OCI-LY3 (cell line): ENCODE measurements at regions not wholly inside any gene's neighbourhood (a gene's known extent, or its start where the extent isn't known, plus 50 kb on each side); places are given as distances from the start of the nearest gene placed in this dataset.

Experiments used
- H2AFZ ChIP-seq: fragments of 200-600, 300-600 bp; shearing (Covaris generic); 2 replicates; pipeline ENCODE4 v1.6.0; 2014; ENCODE audit warnings: antibody characterized with exemption, low read depth, low read length
- H3K27ac ChIP-seq: fragments of 200-600, 300-600 bp; sonication (generic); 2 replicates; pipeline ENCODE4 v1.5.1; 2014; ENCODE audit warnings: mild to moderate bottlenecking, low read length, moderate library complexity, mixed read lengths
- H3K27me3 ChIP-seq: fragments of 200-600, 300-600 bp; sonication (generic); 2 replicates; pipeline ENCODE4 v1.6.1; 2014; ENCODE audit warnings: low read depth, low read length, mixed read lengths
- H3K36me3 ChIP-seq: fragments of 200-600, 300-600 bp; sonication (generic); replicated peaks from 2 replicates; pipeline ENCODE3; 2014; ENCODE audit warnings: low read depth, low read length, mixed read lengths
- H3K4me1 ChIP-seq: fragments of 300-600, 200-600 bp; sonication (generic); 2 replicates; pipeline ENCODE4 v1.6.1; 2014; ENCODE audit warnings: low read length, mixed read lengths
- H3K4me2 ChIP-seq: fragments of 200-600, 300-600 bp; sonication (generic); 2 replicates; pipeline ENCODE4 v1.6.1; 2014; ENCODE audit warnings: low read length, mixed read lengths
- H3K4me3 ChIP-seq: fragments of 300-600, 200-600 bp; sonication (generic); 2 replicates; pipeline ENCODE4 v1.5.1; 2014; ENCODE audit warnings: antibody characterized with exemption, mild to moderate bottlenecking, low read length, moderate library complexity
- H3K79me2 ChIP-seq: fragments of 300-600, 200-600 bp; shearing (Covaris generic); 2 replicates; pipeline ENCODE4 v1.6.1; 2014; ENCODE audit warnings: mild to moderate bottlenecking, low read length, mixed read lengths
- H3K9ac ChIP-seq: fragments of 300-600, 200-600 bp; shearing (Covaris generic); 2 replicates; pipeline ENCODE4 v1.6.0; 2014; ENCODE audit warnings: mild to moderate bottlenecking, low read length, moderate library complexity
- H3K9me3 ChIP-seq: fragments of 200-600, 300-600 bp; shearing (Covaris generic); 2 replicates; pipeline ENCODE4 v1.6.1; 2014; ENCODE audit warnings: low read length, mixed read lengths; ENCODE audit not compliant: insufficient read depth
- H4K20me1 ChIP-seq: fragments of 200-600, 300-600 bp; sonication (generic); 2 replicates; pipeline ENCODE4 v1.6.1; 2016; ENCODE audit warnings: low read length, mixed read lengths; ENCODE audit not compliant: insufficient read depth
- EZH2phosphoT487 ChIP-seq: fragments of 200-600 bp; shearing (Covaris generic); IDR thresholded peaks from 2 replicates; pipeline ENCODE4 v1.6.1; 2018; ENCODE audit warnings: antibody characterized with exemption, mixed run types, low read depth
- TF ChIP-seq, protein P1 (sequence below): fragments of 200-600, 300-600 bp; sonication (generic); IDR thresholded peaks from 2 replicates; pipeline ENCODE4 v1.5.1; 2014; ENCODE audit warnings: antibody characterized with exemption, low read length, low read depth

DNA sequence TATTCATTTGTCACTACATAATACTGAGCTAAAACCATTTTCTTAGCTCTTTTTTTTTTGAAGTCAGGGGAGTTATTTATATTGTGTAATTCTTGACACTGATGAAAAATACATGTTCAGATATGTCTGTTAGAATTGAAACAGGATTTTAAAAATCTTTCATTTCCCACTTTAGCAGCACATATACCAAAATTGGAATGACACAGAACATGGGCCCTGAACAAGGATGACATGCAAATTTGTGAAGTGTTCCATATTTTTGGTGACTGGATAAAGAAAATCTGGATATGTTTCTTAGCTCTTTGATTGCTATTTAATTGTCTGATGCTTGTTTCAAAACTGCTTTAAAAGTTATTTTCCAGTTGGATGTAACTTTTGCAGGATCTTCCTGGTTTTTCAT lies 1963.9 kb upstream of the LRRTM1 start:
- H3K27me3 ChIP-seq = no peaks in the 10 kb centered on the region

DNA sequence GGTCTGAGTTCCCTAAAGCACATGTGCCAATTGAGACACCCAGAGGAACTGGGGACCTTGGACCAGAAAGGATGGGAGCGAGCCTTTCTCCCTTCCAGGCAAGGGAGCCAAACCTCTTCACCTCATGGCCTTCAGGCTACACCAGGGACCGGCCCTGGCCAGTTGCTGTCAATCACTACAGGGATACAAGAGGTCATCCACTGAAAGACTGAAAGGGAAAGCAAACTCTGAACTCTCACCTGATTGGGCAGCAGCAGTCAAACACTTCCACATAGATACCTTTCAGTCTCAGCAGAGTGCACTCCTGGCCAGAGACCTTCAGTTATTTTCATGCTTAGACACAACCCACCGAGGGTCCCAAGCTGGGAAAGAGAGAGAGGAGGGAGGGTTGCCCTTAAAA lies 1956.0 kb upstream of the LRRTM1 start:
- Histone ChIP-seq H3K9me3 (no peaks in the 10 kb centered on the region), H3K4me2 (no peak overlapping the region), H3K4me1 (no peaks in the 10 kb centered on the region), H3K79me2 (no peaks in the 10 kb centered on the region), H3K9ac (no peak overlapping the region), H4K20me1 (no peaks in the 10 kb centered on the region), H3K27me3 (no peaks in the 10 kb centered on the region), H2AFZ (no peak overlapping the region; the same call in 1 of the 2 replicates), H3K36me3 (no peaks in the 10 kb centered on the region), H3K27ac (no peak overlapping the region), H3K4me3 (no peak overlapping the region)
- TF ChIP-seq, protein P1, sequence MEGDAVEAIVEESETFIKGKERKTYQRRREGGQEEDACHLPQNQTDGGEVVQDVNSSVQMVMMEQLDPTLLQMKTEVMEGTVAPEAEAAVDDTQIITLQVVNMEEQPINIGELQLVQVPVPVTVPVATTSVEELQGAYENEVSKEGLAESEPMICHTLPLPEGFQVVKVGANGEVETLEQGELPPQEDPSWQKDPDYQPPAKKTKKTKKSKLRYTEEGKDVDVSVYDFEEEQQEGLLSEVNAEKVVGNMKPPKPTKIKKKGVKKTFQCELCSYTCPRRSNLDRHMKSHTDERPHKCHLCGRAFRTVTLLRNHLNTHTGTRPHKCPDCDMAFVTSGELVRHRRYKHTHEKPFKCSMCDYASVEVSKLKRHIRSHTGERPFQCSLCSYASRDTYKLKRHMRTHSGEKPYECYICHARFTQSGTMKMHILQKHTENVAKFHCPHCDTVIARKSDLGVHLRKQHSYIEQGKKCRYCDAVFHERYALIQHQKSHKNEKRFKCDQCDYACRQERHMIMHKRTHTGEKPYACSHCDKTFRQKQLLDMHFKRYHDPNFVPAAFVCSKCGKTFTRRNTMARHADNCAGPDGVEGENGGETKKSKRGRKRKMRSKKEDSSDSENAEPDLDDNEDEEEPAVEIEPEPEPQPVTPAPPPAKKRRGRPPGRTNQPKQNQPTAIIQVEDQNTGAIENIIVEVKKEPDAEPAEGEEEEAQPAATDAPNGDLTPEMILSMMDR = no peak
- TF ChIP-seq EZH2phosphoT487 = no peak

More for the DNA sequence above, 1963.9 kb upstream of the LRRTM1 start:
- Histone ChIP-seq H2AFZ (no peak overlapping the region), H3K9ac (no peak overlapping the region), H3K79me2 (no peaks in the 10 kb centered on the region), H3K4me1 (peaks cover 4% of the 10 kb centered on the region), H3K36me3 (no peaks in the 10 kb centered on the region), H3K9me3 (no peaks in the 10 kb centered on the region), H3K4me3 (no peak overlapping the region), H3K27ac (no peak overlapping the region), H4K20me1 (no peaks in the 10 kb centered on the region), H3K4me2 (no peak overlapping the region)
- TF ChIP-seq, protein P1 = no peak
- TF ChIP-seq EZH2phosphoT487 = no peak

DNA sequence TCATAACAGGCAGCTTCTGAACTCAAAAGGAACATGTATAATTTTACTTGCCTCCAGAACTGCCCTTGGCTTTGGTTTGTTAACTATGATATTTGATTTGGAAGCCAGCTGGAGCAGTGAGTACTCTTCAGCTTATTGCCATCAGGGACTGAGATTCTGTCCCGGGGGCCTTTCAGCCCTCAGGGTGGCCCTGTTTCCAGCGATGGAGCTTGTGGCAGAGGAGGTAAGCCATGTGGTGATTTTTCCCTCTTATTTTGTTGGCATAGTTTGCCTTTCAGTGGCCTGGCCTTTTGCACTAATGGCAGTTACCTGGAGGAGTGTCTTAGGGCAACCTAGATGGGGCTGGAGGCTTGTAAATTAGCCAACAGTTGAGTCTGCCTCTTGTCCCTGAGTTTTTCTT lies 1955.0 kb upstream of the LRRTM1 start:
- TF ChIP-seq EZH2phosphoT487 = no peak
- TF ChIP-seq, protein P1 = no peak
- H3K4me3 ChIP-seq = no peak overlapping the region
- H2AFZ ChIP-seq = no peak overlapping the region
- no peaks in the 10 kb centered on the region for H3K9me3 ChIP-seq
- H3K9ac ChIP-seq = no peak overlapping the region
- no peaks in the 10 kb centered on the region for H3K79me2 ChIP-seq
- H3K27ac ChIP-seq = no peak overlapping the region
- H3K4me2 ChIP-seq = no peak overlapping the region
- no peaks in the 10 kb centered on the region for H3K36me3 ChIP-seq
- H3K4me1 ChIP-seq = no peaks in the 10 kb centered on the region
- no peaks in the 10 kb centered on the region for H3K27me3 ChIP-seq
- H4K20me1 ChIP-seq = no peaks in the 10 kb centered on the region

DNA sequence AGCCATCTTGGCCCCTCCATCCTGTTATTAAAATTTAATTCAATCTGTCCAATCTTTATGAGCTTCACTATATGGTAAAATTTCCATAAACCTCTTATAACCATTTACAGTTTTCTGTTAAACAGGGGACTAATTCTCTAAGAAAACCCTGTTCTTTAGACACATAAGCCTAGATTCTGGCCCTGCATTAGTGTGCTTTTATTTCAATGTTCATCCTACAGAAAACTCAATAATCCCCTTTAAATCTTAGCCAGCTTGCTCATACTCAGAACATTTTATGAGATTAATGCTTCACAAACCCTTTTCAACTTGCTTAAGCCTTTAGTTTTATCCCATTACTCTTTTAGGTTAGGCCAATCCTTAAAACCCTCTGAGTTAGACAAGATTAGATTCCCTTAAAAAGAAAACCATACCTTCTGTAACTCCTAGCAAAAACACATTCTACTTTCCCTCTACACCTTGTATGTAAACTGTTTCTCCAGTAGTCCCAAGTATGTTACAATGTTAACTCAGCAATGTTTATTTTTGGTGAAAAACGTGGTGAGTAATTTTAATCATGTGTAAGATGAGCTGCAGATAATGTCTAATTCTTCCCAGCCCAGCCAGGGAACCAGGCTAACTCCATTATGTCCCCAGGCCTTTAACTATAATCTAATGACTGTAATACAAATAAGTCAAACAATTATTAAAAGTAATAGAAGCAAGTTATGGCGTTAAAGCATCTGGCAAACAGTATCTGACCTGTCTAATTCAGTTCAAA lies 1953.4 kb upstream of the LRRTM1 start:
- Histone ChIP-seq H2AFZ (no peak overlapping the region), H3K36me3 (no peaks in the 10 kb centered on the region), H3K4me2 (no peak overlapping the region), H3K4me1 (no peaks in the 10 kb centered on the region), H3K4me3 (no peak overlapping the region), H4K20me1 (no peaks in the 10 kb centered on the region), H3K27ac (no peak overlapping the region), H3K9me3 (no peaks in the 10 kb centered on the region), H3K27me3 (no peaks in the 10 kb centered on the region), H3K79me2 (no peaks in the 10 kb centered on the region), H3K9ac (no peak overlapping the region)
- TF ChIP-seq, protein P1 = no peak
- TF ChIP-seq EZH2phosphoT487 = no peak
